ENCODE measurements at regions not wholly inside any gene's neighbourhood (a gene's known extent, or its start where the extent isn't known, plus 50 kb on each side); places are given as distances from the start of the nearest gene placed in this dataset.

DNA sequence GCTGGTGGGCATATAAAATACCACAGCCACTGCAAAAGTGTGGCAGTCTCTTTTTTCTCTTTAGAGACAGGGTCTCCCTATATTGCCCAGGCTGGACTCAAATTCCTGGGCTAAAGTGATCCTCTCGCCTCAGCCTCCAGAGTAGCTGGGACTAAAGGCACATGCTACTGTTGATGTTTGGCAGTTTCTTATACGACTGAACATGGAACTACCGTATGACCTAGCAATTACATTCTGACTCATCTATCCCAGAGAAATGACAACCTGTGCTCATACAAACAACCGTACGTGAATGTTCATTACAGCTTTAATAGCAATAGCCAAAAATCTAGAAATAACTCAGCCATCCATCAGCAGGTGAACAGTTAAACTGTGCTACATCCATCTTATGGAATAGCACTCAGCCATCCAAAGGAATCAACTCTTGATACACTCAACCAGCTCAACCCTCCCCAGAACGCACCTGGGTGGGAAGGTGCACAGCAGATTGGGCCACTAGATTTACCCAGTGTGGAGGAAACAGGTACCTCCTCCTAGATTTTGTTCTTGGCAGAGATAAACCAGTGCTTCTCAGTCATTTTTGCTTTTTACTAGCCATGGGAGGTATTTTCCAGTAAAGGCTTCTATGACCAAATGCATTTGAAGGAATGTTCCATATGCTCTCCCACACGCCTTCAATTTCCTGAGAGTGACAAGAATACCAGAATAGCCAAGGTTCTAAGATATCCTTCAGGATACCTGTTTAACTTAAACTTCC is 130.5 kb downstream of the MED15 start:
- no peak for DNase-seq

DNA sequence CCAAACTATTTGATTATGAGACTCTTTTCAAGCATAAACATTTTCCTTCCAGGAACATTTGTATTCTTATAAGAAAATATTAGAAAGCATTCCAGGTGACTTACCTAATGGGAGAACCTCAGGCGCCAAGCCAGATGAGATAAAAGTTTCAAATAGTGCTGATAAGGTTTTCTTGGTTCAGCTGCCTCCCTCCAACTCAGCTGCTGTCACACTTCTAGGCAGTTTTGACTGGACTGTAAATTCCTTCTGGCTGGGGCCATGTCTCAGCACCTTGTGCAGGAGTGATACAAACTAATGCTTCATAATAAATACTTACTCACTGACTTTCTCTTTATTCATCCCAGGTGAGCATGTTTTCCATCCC is 131.1 kb downstream of the MED15 start:
- DNase-seq: no peak

DNA sequence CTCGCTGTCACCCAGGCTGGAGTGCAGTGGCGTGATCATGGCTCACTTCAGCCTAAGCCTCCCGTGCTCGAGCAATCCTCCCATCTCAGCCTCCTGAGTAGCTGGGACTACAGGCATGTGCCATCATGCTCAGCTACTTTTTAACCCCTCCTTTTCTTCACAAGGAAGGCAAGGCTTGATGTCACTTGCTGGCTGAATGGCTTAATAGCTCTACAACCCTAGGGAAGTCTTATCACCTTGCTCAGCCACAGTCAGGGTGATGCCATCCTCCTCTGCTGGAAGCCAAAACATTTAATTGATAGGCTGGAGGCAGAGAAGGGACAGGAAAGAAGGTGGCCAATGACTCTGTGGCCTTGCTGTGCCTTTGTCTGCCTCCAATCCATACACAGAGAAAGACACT is 131.9 kb downstream of the MED15 start:
- DNase-seq: no peak

DNA sequence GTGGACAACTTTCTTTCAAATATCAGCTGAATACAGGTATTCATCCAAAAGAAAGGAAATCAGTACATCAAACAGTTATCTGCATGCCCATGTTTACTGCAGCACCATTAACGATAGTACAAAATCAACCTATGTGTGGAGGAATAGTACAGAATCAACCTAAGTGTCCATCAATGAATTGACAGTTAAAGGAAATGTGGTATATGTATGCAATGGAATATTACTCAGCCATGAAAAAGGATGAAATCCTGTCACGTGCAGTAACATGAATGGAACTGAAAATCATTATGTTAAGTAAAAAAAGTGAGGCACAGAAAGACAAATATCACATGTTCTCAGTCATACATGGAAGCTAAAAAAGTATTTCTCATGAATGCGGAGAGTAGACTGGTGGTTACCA is 132.3 kb downstream of the MED15 start:
- DNase-seq: no peak

DNA sequence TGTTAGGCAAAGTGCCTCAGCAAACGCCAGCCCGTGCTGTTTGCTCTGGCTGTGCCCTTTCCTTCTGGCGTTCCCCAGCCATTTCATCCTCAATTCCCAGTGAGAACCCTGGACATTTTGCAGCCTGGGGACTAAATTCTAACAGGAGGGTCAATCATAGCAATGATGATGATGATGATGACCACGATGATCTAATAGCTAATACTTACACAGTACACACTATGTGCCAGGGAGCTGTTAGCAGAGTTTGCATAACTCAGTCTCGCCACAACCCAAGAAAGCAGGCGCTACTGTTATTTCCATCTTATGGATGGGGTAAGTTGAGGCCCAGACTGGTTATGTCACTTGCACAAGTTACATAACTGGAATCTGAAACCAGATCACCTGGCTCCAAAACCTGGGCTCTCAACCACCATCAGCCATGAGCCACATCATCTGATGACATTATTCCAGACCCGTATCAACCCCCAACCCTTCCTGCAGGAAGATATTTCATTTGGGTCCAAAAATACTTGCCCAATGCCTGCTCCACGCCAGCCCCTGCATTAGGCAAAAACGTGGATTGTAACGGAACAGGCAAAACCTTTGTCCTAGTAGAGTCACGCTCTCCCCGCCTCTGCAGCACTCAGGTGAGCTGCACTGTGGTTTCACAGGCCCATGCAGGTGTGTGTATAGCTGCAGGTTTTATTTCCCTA is 132.6 kb upstream of the SERPIND1 start:
- DNase-seq: no peak

DNA sequence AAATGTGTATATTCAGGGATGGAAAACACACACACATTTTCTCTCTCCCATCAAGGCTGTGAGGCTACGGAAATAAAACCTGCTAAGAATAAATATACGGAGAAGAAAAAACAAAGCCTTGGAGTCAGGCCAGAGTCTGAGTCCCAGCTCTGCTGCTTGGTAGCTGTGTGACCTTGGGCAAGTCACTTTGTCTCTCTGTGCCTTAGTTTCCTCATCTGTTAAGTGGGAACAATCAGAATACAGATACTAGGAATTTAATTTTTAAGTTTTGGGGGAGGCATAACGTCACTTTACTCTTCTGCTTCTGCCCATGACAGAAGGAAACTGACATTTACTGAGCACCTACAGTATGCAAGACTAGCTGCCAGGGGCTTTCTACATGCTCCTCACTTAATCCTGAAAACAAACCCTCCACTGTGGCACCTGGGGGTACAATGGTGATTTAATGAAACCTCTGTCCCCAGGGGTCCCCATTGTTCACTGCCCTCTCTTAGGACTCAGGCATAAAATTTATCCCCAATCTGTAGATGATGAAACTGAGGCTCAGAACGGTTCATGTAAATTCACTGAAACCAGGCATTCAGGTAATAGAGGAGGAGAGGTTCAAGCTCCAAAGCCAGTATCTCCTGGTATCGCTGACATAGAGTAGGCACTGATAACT is 131.9 kb upstream of the SERPIND1 start:
- no peak for DNase-seq

DNA sequence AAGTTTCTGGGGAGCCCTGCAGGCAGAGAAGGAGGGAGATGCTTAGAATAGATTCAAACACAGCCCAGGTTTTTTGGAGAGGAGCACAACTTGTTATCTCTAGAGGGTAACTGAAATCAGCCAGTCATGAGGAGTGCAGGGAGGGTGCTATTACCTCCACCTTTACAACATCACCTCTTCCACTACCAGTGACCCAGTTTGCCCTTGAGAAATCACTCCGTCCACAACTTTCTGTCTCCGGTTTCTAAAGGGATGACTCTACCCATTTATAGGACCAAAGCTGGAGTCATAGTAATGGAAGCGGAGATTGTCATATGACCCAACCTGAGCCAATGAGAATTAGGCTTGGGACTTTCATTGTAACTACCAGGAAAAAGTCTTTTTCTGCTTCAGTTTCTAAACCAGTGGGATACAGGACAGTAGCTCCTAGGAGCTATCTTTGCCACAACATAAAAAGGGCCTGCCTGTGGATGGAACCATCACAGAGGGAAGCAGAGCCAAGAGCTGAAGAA is 131.2 kb upstream of the SERPIND1 start:
- DNase-seq: no peak

DNA sequence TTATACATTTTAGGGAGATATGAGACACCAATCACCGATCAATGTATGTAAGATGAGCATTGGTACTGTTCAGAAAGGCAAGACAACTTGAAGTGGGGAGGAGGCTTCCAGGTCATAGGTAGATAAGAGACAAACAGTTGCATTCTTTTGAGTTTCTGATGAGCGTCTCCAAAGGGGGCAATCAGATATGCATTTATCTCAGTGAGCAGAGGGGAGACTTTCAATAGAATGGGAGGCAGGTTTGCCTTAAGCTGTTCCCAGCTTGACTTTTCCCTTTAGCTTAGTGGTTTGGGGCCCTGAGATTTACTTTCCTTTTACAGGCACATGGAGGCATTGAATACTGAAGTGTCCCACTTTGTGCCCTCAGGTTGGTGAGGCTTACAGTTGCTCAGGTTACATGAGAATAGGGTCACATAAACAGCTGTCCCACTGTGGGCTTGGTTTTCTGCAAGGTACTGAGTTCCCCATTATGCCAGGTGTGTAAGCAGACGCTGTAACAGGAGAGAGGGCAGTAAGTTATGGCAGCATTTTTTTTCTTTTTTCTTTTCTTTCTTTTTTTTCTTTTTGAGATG is 129.8 kb upstream of the SERPIND1 start:
- no peak for DNase-seq

DNA sequence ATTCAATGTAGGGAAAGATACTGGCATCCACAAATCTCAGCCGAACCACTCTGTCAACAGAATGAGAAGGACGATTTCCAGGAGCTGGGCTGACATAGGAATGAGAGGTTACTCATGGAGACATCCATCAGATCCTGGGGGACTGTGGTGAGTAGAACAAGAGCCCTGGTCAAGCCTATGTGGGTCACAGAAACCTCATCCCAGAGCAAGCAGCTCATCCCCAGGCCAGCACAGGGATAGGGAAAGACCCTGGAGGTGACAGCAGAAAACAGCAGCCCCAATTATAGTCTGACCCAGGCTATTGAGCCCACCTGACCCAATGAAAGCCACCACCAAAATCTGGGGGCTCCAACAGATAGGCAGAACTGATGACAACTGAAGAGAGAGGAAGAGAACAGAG is 128.0 kb upstream of the SERPIND1 start:
- DNase-seq: no peak

DNA sequence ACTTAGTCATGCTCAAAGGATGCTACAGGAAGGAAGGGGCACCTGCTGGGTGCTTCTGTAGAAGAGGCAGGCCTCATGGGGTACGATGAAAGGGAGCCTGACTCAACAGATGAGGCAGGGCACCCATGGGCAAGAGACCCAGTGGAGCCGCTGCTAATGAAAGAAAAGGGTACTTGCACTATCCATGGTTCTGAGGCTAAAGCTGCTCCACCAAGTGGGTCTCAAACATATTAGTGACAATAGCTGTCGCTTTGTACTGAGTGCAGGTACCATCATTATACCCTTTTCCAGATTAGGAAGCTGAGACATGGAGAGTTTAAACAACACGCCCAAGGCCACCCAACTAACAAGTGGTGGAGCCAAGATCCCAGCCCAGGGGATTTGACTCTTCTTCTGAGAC is 127.5 kb upstream of the SERPIND1 start:
- DNase-seq: no peak

DNA sequence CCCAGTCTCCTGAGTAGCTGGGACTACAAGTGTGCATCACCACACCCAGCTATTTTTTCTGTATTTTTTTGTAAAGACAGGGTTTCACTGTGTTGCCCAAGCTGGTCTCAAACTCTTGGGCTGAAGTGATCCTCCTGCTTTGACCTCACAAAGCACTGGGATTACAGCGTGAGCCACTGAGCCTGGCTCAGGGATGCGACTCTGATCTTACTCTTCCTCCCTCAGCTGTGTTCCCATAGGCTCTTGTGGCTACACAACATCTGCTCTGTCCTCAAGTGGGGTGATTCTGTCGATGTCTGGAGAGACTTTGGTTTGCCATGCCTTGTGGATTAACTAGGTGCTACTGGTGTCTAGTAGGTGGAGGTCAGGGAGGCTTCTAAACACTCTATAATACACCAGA is 127.0 kb upstream of the SERPIND1 start:
- DNase-seq: no peak

DNA sequence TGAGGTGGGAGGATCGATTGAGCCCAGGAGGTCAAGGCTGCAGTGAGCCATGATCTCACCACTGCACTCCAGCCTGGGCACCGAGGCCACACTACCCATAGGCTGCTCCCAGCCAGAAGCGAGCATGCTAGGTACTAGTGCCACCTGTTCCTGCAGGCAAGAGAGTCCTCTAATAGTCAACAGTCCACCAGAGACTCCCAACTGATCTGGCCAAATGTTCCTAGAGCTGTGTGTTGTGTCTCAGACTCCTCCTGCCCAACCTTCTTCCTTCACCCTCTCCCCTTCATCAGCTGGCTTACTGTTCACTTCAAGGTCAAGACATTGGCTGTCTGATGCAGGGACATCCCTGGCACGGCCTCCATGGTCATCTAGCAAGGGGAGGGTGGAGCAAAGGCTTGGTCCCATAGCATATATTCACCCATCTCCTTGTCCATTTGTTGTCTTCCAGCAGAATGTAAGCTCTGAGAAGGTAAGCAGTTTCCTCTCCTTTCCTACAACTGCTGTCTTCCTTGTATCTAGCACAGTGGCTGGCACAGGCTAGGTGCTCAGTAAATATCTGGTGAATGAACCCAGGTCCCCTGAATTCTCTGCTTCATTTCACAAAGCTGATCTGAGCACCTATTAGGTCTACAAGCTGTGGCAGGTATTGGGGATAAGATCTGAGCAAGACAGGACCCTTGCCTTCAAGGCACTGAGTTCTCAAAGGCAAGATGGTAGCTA is 126.2 kb upstream of the SERPIND1 start:
- no peak for DNase-seq

DNA sequence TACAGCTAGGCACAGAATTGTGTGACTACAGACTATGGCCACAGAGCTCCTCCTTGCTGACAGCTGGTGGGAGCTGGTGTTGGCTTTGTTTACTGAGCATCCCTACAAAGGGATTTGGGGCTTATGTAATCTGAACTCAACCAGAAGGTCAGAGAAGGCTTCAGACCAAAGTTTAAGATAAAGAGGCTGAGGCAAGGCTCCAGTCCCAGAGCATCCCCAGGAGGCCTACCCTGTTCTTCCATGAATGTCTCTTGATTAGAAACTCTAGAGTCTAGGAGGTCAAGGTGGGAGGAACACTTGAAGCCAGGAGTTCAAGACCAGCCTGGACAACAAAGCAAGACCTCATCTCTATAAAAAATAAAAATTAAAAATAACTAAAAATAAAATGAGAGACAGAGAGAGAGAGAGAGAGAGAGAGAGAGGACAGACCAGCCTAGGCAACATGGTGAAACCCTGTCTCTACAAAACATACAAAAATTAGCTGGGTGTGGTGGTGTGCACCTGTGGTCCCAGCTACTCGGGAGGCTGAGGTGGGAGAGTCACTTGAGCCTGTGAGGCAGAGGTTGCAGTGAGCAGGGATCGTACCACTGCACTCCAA is 125.5 kb upstream of the SERPIND1 start:
- DNase-seq: no peak

DNA sequence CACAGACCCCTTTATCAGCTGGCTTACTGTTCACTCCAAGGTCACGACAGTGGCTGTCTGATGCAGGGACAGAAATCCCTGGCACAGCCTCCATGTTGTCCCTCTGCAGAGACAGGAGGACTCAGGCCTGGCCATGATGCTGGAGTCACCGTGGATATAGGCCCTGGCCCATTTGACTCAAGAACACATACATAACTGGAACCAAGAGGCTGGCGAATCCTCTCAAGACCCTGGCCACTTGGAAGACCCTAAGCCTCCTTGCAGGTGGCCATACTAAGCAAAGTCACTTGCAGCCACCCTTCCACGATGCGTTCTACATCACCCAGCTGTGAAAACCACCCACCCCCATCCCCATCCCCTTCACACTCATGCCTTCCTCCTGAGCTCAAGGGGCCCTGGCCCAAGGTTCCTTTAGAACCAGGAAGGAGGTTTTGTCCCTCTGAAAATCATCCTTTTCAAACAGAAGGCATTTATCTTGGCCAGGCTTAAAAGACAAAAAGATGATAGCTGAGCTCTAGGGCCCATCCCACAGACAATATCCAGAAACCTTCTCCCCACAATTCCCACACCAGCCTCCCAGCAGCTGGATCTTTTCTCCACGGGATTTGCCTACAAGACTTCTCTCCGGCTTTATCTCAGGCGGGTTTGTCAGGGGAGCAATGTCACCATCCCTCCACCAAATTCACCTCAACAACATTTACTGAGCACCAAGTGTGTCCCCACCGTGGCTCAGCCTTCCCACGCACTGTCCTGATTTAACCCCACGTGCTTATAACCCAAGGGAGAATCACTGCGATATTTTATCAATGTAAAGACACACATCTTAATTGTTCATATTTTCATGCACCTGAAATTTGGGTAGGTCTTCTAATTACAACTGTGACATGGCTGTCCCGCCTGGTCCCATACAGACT is 123.4 kb upstream of the SERPIND1 start:
- peak in 1 of 2 experiments; percentile 9 for DNase-seq

DNA sequence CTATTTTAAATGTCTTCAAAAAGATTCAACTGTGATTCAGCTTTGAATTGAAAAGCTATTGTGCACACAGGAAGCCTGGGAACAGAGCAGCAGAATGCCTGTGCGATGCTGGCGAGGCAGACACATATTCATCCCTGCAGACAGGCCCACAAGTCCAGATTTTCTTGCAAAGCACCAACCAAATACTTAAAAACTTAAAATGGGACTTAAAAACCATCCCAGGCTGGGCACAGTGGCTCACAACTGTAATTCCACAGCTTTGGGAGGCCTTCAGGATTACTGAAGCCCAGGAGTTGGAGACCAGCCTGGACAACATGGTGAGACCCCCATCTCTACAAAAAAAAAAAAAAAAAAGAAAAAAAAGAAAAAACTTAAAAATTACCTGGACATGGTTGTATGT is 122.6 kb upstream of the SERPIND1 start:
- DNase-seq: no peak

DNA sequence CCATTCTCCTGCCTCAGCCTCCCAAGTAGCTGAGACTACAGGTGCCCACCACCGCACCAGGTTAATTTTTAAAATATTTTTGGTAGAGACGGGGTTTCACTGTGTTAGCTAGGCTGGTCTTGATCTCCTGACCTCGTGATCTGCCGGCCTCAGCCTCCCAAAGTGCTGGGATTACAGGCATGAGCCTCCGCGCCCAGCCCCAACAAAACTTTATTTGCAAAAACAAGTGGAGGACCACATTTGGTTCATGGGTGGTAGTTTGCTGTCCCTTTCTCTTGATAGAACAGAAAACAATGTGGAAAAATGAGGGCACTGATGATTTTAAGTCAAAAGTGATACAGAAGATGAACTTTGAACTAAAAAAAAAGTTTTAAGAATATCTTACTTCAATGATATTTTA is 121.8 kb upstream of the SERPIND1 start:
- no peak for DNase-seq

DNA sequence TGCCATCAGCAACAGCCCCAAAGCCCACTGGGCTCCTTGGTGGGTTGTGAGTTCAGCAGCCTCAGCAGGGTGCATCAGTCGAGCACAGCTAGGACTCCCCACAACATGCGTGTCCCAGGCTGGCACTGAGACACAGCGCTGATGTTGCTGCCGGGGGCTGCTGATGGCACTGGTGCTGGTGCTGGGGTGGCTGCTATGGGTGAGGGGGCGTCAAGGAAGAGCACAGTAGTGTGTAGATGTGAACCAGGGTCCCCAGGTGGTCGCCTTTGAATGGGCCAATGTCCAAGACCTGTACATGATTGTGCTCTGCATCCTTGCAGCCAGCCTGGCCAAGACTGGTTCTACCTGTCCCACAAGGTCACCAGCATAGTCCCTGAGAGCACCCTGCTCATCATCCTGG is 121.3 kb upstream of the SERPIND1 start:
- DNase-seq: peak in 1 of 2 experiments; percentile 6

DNA sequence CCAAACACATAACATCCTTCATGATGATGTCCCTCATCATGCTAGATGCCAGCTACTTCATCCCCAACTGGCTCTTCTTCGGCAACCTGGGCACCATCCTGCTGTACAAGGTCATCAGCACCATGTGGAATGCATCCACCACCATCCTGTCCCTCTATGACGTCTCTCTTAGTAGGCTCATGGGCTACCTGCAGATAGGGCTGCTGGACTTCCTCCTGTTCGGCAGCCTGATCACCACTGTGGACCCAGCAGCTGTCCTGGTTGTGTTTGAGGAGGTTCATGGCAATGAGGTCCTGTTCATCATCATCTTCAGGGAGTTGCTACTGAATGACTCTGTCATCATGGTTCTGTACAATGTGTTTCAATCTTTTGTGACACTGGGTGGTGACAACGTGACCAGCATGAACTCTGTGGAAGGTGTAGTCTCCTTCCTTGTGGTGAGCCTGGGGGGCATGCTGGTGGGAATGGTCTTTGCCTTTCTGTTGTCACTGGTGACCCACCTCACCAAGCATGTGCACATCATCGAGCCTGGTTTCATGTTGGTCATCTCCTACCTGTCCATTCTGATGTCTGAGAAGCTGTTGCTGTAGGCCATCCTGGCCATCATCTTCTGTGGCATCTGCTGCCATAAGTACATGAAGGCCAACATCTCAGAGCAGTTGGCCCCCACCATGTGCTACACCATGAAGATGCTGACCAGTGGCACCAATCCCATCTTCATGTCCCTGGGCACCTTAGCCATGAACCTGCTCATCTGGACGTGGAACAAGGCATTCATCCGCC is 120.7 kb upstream of the SERPIND1 start:
- DNase-seq: peak in 1 of 2 experiments; percentile 2

DNA sequence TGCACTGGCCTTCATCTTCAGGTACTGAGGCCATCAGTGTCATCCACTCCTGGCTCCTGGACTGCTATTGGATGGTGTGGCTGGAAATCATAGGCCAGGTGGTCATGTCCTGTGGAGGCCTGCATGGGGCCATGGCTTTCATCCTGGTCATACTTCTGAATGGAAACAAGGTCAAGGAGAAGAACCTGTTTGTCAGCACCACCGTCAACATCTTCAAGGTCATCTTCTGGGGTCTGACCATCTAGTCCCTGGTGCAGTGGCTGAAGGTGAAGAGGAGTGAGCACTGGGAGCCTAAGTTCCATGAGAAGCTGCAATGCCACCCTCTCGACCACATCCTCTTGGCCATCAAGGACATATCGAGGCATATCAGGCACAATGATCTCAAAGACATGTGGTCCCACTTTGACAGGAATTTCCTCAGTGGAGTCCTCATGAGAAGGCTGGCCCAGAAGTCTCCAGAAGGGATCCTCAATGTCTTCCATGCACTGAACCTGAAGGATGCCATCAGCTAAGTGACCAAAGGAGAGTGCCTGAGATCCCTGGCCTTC is 120.0 kb upstream of the SERPIND1 start:
- DNase-seq: peak in 1 of 2 experiments; percentile 4

All from activated T-cell treated with anti-CD3 and anti-CD28 coated beads, Interleukin-2, amount 50 U/mL, for 48 hours (primary cell).